ENCODE measurements at regions not wholly inside any gene's neighbourhood (a gene's known extent, or its start where the extent isn't known, plus 50 kb on each side); places are given as distances from the start of the nearest gene placed in this dataset.

DNA sequence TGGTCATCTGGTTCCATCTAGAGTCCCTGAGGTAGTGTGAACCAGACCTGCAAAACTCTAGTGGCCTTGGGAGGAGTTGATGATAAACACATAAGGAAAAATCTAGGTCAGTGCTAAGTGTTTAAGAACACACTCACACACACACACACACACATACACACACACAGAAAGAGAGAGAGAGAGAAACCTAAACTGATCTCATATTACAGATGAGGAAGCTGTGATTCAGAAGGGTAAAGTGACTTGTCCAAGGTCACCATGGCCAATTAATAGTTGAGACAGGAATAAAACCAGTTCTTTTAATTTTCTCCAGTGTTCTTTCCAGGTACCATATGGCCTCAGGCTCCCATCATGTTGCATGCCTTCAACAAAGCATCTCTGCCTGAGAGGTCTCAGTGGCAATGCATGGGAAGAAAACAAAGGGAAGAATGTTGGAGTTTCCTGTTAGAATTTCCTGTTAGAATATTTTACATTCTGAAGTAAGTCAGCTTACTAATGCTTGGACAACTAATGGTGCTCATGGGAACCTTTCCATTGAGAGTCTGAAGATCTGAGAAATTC, 77.3 kb upstream of the TSPAN2 start:
- in situ Hi-C loops (cut with MboI) = no loop called here
- ChIA-PET RAD21 (ENCODE audit: unreplicated experiment) (no interaction called here), CTCF (interaction anchor here (1.0 kb wide), 1 partner anchor 198 kb away, joined by 4 read pairs; no protein-coding TSS in a partner anchor), POLR2A (no interaction called here), SMC1A (ENCODE audit: uncharacterized antibody, unreplicated experiment) (no interaction called here)
- no peak overlapping the region for H3K4me2 ChIP-seq (ENCODE audit: control insufficient read depth, insufficient read depth)
- no TSS peak for BruUV-seq (replicated peaks)
- no peak overlapping the region for H3K9ac ChIP-seq (ENCODE audit: control insufficient read depth, insufficient read depth, low read length)
- ATAC-seq = no peak
- TF ChIP-seq PML (IDR thresholded peaks at IDR 0.05; ENCODE audit: low read length) (no peak), TAF1 (IDR thresholded peaks at IDR 0.05; ENCODE audit: borderline replicate concordance, low read depth, low read length) (no peak), NR2C2 (IDR thresholded peaks at IDR 0.05; ENCODE audit: borderline replicate concordance, control insufficient read depth, insufficient read length, low read depth) (no peak), HCFC1 (IDR thresholded peaks at IDR 0.05; ENCODE audit: low read length) (no peak), TCF3 (IDR thresholded peaks at IDR 0.05; ENCODE audit: borderline replicate concordance, insufficient read depth, low read depth, low read length) (no peak), SMARCA5 (IDR thresholded peaks at IDR 0.05) (no peak), ZBED1 (IDR thresholded peaks at IDR 0.05; ENCODE audit: borderline replicate concordance) (no peak), HDGF (IDR thresholded peaks at IDR 0.05) (no peak), NBN (IDR thresholded peaks at IDR 0.05) (no peak)
- TF ChIP-seq, protein P1, sequence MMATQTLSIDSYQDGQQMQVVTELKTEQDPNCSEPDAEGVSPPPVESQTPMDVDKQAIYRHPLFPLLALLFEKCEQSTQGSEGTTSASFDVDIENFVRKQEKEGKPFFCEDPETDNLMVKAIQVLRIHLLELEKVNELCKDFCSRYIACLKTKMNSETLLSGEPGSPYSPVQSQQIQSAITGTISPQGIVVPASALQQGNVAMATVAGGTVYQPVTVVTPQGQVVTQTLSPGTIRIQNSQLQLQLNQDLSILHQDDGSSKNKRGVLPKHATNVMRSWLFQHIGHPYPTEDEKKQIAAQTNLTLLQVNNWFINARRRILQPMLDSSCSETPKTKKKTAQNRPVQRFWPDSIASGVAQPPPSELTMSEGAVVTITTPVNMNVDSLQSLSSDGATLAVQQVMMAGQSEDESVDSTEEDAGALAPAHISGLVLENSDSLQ (IDR thresholded peaks at IDR 0.05) = no peak
- H2AFZ ChIP-seq (ENCODE audit: control insufficient read depth, low read depth, low read length) = no peak overlapping the region
- intact Hi-C loops (cut with micrococcal nuclease; ENCODE audit: unreplicated experiment) = no loop called here
- DNase-seq (ENCODE audit: low read depth, low spot score) = no peak
- no peaks in the 10 kb centered on the region for H3K4me1 ChIP-seq (ENCODE audit: control insufficient read depth, insufficient read depth, low read length)
- no peaks in the 10 kb centered on the region for H3K9me3 ChIP-seq (replicated peaks; ENCODE audit: control insufficient read depth, insufficient read depth, low read length)
- no peaks in the 10 kb centered on the region for H3K79me2 ChIP-seq (ENCODE audit: control insufficient read depth, insufficient read depth, low read length)
- H4K20me1 ChIP-seq (ENCODE audit: control insufficient read depth, insufficient read depth) = no peaks in the 10 kb centered on the region
- no peak overlapping the region for H3K4me3 ChIP-seq
- no peaks in the 10 kb centered on the region for H3K27me3 ChIP-seq (replicated peaks in 1 of 2; ENCODE audit: control insufficient read depth in 2 of 2, insufficient read depth in 2 of 2, low read length in 1 of 2)
- H3K27ac ChIP-seq (ENCODE audit: control insufficient read depth, insufficient read depth) = no peak overlapping the region
- FAIRE-seq = no peak
- H3K36me3 ChIP-seq (ENCODE audit: control insufficient read depth in 2 of 2, insufficient read depth in 2 of 2, low read length in 1 of 2) = no peaks in the 10 kb centered on the region

DNA sequence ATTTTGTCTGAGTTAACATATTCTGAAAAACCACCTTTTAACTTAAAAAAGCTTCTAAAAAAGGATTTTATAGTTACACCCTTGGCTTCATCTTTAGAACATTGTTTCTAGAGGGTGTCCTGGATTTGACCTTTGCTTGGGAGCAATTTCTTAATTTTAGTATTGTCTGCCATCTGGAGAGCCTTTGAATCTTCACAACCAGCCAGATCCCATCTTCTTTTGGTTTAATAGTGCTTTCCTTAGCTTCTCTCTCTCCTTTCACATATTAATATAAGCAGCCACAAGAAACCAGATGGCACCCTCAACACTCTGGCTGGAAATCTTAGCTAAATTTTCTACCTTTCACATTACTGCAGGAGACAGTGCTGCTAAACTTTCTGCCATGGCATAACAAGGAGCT, 76.5 kb upstream of the TSPAN2 start:
- DNase-seq (ENCODE audit: low read depth, low spot score) (no peak), ATAC-seq (no peak), FAIRE-seq (no peak)
- Histone ChIP-seq H2AFZ (ENCODE audit: control insufficient read depth, low read depth, low read length) (no peak overlapping the region), H3K9ac (ENCODE audit: control insufficient read depth, insufficient read depth, low read length) (no peak overlapping the region), H3K79me2 (ENCODE audit: control insufficient read depth, insufficient read depth, low read length) (no peaks in the 10 kb centered on the region), H3K36me3 (ENCODE audit: control insufficient read depth in 2 of 2, insufficient read depth in 2 of 2, low read length in 1 of 2) (no peaks in the 10 kb centered on the region), H3K4me2 (ENCODE audit: control insufficient read depth, insufficient read depth) (no peak overlapping the region), H3K27ac (ENCODE audit: control insufficient read depth, insufficient read depth) (no peak overlapping the region), H3K9me3 (replicated peaks; ENCODE audit: control insufficient read depth, insufficient read depth, low read length) (no peaks in the 10 kb centered on the region), H4K20me1 (ENCODE audit: control insufficient read depth, insufficient read depth) (no peaks in the 10 kb centered on the region), H3K27me3 (replicated peaks in 1 of 2; ENCODE audit: control insufficient read depth in 2 of 2, insufficient read depth in 2 of 2, low read length in 1 of 2) (no peaks in the 10 kb centered on the region), H3K4me1 (ENCODE audit: control insufficient read depth, insufficient read depth, low read length) (no peaks in the 10 kb centered on the region), H3K4me3 (no peak overlapping the region)
- no TSS peak for BruUV-seq (replicated peaks)
- SMC1A ChIA-PET (ENCODE audit: uncharacterized antibody, unreplicated experiment) = no interaction called here
- intact Hi-C loops (cut with micrococcal nuclease; ENCODE audit: unreplicated experiment) (no loop called here), in situ Hi-C loops (cut with MboI) (no loop called here)
- RAD21 ChIA-PET (ENCODE audit: unreplicated experiment) = no interaction called here
- POLR2A ChIA-PET = no interaction called here
- CTCF ChIA-PET = interaction anchor here (1.0 kb wide), 1 partner anchor 199 kb away, joined by 4 read pairs; no protein-coding TSS in a partner anchor
- TF ChIP-seq, protein P2, sequence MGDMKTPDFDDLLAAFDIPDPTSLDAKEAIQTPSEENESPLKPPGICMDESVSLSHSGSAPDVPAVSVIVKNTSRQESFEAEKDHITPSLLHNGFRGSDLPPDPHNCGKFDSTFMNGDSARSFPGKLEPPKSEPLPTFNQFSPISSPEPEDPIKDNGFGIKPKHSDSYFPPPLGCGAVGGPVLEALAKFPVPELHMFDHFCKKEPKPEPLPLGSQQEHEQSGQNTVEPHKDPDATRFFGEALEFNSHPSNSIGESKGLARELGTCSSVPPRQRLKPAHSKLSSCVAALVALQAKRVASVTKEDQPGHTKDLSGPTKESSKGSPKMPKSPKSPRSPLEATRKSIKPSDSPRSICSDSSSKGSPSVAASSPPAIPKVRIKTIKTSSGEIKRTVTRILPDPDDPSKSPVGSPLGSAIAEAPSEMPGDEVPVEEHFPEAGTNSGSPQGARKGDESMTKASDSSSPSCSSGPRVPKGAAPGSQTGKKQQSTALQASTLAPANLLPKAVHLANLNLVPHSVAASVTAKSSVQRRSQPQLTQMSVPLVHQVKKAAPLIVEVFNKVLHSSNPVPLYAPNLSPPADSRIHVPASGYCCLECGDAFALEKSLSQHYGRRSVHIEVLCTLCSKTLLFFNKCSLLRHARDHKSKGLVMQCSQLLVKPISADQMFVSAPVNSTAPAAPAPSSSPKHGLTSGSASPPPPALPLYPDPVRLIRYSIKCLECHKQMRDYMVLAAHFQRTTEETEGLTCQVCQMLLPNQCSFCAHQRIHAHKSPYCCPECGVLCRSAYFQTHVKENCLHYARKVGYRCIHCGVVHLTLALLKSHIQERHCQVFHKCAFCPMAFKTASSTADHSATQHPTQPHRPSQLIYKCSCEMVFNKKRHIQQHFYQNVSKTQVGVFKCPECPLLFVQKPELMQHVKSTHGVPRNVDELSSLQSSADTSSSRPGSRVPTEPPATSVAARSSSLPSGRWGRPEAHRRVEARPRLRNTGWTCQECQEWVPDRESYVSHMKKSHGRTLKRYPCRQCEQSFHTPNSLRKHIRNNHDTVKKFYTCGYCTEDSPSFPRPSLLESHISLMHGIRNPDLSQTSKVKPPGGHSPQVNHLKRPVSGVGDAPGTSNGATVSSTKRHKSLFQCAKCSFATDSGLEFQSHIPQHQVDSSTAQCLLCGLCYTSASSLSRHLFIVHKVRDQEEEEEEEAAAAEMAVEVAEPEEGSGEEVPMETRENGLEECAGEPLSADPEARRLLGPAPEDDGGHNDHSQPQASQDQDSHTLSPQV (IDR thresholded peaks at IDR 0.05) = no peak
- TF ChIP-seq SMARCA5 (IDR thresholded peaks at IDR 0.05) (no peak), CREM (IDR thresholded peaks at IDR 0.05; ENCODE audit: low read depth) (no peak), HDAC2 (IDR thresholded peaks at IDR 0.05) (no peak), KAT2A (conservative IDR thresholded peaks at IDR 0.05; ENCODE audit: control insufficient read depth, low read depth, low read length) (no peak)

All from GM12878 (cell line).